ENCODE measurements at regions not wholly inside any gene's neighbourhood (a gene's known extent, or its start where the extent isn't known, plus 50 kb on each side); places are given as distances from the start of the nearest gene placed in this dataset.

DNA sequence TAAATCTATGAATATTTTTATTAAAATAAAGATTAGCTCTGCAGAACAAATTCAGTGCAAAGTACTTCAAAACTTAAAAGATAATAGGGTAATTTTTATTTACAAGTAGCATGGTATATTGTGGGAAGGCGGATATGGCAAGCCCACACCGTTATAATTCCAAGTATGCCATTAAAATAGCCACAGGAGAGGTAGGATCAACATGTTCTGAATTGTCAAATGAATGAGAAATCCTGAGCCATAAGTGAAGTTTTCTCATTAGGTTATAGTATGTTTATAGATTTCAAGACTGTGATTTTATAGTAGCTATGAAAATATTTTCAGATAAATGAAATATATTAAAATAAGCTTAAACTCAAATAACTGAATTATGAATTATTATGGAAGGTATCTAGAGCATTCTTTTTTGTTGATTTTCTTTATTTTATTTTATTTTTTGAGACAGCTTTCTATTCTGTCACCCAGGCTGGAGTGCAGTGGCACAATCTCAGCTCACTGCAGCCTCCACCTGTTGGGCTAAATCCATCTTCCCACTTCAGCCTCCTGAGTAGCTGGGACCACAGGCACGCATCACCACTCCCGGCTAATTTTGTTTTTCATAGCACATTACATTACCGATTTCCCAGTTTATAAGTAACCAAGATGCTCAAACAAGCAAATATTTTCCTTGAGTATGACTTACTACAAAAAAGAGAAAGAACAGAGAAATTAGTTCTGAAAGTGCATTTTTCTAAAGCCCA, 956.6 kb downstream of the GATA3 start:
- Histone ChIP-seq H3K4me3 (ENCODE audit: low read depth in 1 of 3, low read length in 3 of 3) (no peak overlapping the region), H3K36me3 (ENCODE audit: control insufficient read depth in 4 of 4, insufficient read depth in 3 of 4, low read depth in 1 of 4, low read length in 3 of 4) (no peaks in the 10 kb centered on the region), H3K27me3 (ENCODE audit: control insufficient read depth in 4 of 4, insufficient read depth in 4 of 4, low read length in 3 of 4) (no peaks in the 10 kb centered on the region), H3K4me1 (ENCODE audit: control insufficient read depth in 4 of 4, insufficient read depth in 4 of 4, low read length in 3 of 4) (no peaks in the 10 kb centered on the region), H3K9ac (ENCODE audit: low read depth in 1 of 2, low read length in 2 of 2) (no peak overlapping the region), H3K9me3 (ENCODE audit: control insufficient read depth in 4 of 4, low read length in 3 of 4) (no peaks in the 10 kb centered on the region), H3K27ac (ENCODE audit: low read depth in 1 of 2, low read length in 2 of 2) (no peak overlapping the region)
- WGBS, result 73% methylated on average over 5 of the region's 5 CpGs
- TF ChIP-seq FOXA2 (IDR thresholded peaks at IDR 0.05) (no peak), TAF1 (conservative IDR thresholded peaks at IDR 0.05) (no peak), FOXA1 (IDR thresholded peaks at IDR 0.05) (no peak), SP1 (IDR thresholded peaks at IDR 0.05) (no peak), RXRA (IDR thresholded peaks at IDR 0.05) (no peak), YY1 (IDR thresholded peaks at IDR 0.05) (no peak), EGR1 (IDR thresholded peaks at IDR 0.05; ENCODE audit: low read depth in 2 of 2) (no peak), GABPA (IDR thresholded peaks at IDR 0.05 in 1 of 2, conservative IDR thresholded peaks at IDR 0.05 in 1 of 2) (no peak), NR2F2 (IDR thresholded peaks at IDR 0.05) (no peak), RAD21 (IDR thresholded peaks at IDR 0.05) (no peak), HNF4A (conservative IDR thresholded peaks at IDR 0.05) (no peak), HNF4G (IDR thresholded peaks at IDR 0.05) (no peak), JUND (IDR thresholded peaks at IDR 0.05) (no peak)
- TF ChIP-seq, protein P1, sequence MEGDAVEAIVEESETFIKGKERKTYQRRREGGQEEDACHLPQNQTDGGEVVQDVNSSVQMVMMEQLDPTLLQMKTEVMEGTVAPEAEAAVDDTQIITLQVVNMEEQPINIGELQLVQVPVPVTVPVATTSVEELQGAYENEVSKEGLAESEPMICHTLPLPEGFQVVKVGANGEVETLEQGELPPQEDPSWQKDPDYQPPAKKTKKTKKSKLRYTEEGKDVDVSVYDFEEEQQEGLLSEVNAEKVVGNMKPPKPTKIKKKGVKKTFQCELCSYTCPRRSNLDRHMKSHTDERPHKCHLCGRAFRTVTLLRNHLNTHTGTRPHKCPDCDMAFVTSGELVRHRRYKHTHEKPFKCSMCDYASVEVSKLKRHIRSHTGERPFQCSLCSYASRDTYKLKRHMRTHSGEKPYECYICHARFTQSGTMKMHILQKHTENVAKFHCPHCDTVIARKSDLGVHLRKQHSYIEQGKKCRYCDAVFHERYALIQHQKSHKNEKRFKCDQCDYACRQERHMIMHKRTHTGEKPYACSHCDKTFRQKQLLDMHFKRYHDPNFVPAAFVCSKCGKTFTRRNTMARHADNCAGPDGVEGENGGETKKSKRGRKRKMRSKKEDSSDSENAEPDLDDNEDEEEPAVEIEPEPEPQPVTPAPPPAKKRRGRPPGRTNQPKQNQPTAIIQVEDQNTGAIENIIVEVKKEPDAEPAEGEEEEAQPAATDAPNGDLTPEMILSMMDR (IDR thresholded peaks at IDR 0.05; ENCODE audit: low read depth, low read length, missing input control), result no peak
- TF ChIP-seq, protein P2, sequence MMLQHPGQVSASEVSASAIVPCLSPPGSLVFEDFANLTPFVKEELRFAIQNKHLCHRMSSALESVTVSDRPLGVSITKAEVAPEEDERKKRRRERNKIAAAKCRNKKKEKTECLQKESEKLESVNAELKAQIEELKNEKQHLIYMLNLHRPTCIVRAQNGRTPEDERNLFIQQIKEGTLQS (IDR thresholded peaks at IDR 0.05), result no peak
- TF ChIP-seq, protein P3, sequence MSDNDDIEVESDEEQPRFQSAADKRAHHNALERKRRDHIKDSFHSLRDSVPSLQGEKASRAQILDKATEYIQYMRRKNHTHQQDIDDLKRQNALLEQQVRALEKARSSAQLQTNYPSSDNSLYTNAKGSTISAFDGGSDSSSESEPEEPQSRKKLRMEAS (IDR thresholded peaks at IDR 0.05), result no peak
- TF ChIP-seq, protein P4, sequence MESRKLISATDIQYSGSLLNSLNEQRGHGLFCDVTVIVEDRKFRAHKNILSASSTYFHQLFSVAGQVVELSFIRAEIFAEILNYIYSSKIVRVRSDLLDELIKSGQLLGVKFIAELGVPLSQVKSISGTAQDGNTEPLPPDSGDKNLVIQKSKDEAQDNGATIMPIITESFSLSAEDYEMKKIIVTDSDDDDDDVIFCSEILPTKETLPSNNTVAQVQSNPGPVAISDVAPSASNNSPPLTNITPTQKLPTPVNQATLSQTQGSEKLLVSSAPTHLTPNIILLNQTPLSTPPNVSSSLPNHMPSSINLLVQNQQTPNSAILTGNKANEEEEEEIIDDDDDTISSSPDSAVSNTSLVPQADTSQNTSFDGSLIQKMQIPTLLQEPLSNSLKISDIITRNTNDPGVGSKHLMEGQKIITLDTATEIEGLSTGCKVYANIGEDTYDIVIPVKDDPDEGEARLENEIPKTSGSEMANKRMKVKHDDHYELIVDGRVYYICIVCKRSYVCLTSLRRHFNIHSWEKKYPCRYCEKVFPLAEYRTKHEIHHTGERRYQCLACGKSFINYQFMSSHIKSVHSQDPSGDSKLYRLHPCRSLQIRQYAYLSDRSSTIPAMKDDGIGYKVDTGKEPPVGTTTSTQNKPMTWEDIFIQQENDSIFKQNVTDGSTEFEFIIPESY (IDR thresholded peaks at IDR 0.05), result no peak
- TF ChIP-seq, protein P5, sequence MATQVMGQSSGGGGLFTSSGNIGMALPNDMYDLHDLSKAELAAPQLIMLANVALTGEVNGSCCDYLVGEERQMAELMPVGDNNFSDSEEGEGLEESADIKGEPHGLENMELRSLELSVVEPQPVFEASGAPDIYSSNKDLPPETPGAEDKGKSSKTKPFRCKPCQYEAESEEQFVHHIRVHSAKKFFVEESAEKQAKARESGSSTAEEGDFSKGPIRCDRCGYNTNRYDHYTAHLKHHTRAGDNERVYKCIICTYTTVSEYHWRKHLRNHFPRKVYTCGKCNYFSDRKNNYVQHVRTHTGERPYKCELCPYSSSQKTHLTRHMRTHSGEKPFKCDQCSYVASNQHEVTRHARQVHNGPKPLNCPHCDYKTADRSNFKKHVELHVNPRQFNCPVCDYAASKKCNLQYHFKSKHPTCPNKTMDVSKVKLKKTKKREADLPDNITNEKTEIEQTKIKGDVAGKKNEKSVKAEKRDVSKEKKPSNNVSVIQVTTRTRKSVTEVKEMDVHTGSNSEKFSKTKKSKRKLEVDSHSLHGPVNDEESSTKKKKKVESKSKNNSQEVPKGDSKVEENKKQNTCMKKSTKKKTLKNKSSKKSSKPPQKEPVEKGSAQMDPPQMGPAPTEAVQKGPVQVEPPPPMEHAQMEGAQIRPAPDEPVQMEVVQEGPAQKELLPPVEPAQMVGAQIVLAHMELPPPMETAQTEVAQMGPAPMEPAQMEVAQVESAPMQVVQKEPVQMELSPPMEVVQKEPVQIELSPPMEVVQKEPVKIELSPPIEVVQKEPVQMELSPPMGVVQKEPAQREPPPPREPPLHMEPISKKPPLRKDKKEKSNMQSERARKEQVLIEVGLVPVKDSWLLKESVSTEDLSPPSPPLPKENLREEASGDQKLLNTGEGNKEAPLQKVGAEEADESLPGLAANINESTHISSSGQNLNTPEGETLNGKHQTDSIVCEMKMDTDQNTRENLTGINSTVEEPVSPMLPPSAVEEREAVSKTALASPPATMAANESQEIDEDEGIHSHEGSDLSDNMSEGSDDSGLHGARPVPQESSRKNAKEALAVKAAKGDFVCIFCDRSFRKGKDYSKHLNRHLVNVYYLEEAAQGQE (IDR thresholded peaks at IDR 0.05), result no peak
- no peak for DNase-seq (ENCODE audit: low spot score)
